ENCODE measurements at regions not wholly inside any gene's neighbourhood (a gene's known extent, or its start where the extent isn't known, plus 50 kb on each side); places are given as distances from the start of the nearest gene placed in this dataset.
"Not testable (repeated sequence)": the region's sequence is repeated elsewhere in the genome, so short reads cannot be mapped to it uniquely, and the experiment has no call there.

- H3K4me1 ChIP-seq: no peaks in the 10 kb centered on the region
- 72% methylated on average over 2 of the region's 2 CpGs for WGBS, 2 donors
- H3K27me3 ChIP-seq: no peaks in the 10 kb centered on the region
- TF ChIP-seq CTCF (IDR thresholded peaks at IDR 0.05) (no peak), POLR2A (IDR thresholded peaks at IDR 0.05) (no peak)
- DNase-seq: no peak
- intact Hi-C loops (cut with DNase I): no loop called here
- no peak overlapping the region for H3K4me3 ChIP-seq (replicated peaks in 1 of 3)
- H3K9me3 ChIP-seq: no peaks in the 10 kb centered on the region
- H3K27ac ChIP-seq: no peak overlapping the region
- H3K36me3 ChIP-seq: no peaks in the 10 kb centered on the region
These were observed 918.3 kb downstream of the DTWD2 start for GRCh38 chr5:118070041-118070440.

GRCh38 chr5:118069452-118069851 is 918.9 kb downstream of the DTWD2 start:
- Histone ChIP-seq H3K27me3 (no peaks in the 10 kb centered on the region), H3K4me3 (replicated peaks in 1 of 3) (no peak overlapping the region), H3K4me1 (no peaks in the 10 kb centered on the region), H3K27ac (no peak overlapping the region), H3K36me3 (no peaks in the 10 kb centered on the region), H3K9me3 (no peaks in the 10 kb centered on the region)
- TF ChIP-seq CTCF (IDR thresholded peaks at IDR 0.05) (no peak), POLR2A (IDR thresholded peaks at IDR 0.05) (no peak)
- intact Hi-C loops (cut with DNase I): no loop called here
- no peak for DNase-seq

- Histone ChIP-seq H3K4me3 (replicated peaks in 1 of 3) (no peak overlapping the region), H3K27ac (no peak overlapping the region), H3K9me3 (no peaks in the 10 kb centered on the region), H3K27me3 (no peaks in the 10 kb centered on the region), H3K4me1 (no peaks in the 10 kb centered on the region), H3K36me3 (no peaks in the 10 kb centered on the region)
- no peak for DNase-seq
- TF ChIP-seq POLR2A (IDR thresholded peaks at IDR 0.05) (no peak), CTCF (IDR thresholded peaks at IDR 0.05) (no peak)
- intact Hi-C loops (cut with DNase I): no loop called here
These were observed 919.5 kb downstream of the DTWD2 start for GRCh38 chr5:118068886-118069285.

GRCh38 chr5:118063836-118064235 is 924.5 kb downstream of the DTWD2 start:
- H3K27ac ChIP-seq; H3K4me1 ChIP-seq; H3K4me3 ChIP-seq (replicated peaks in 1 of 3); DNase-seq; intact Hi-C loops (cut with DNase I); H3K27me3 ChIP-seq; H3K9me3 ChIP-seq; H3K36me3 ChIP-seq: not testable (repeated sequence)

GRCh38 chr5:118060833-118061232 is 927.5 kb downstream of the DTWD2 start:
- no peaks in the 10 kb centered on the region for H3K27me3 ChIP-seq
- TF ChIP-seq CTCF (IDR thresholded peaks at IDR 0.05) (no peak), POLR2A (IDR thresholded peaks at IDR 0.05) (no peak)
- DNase-seq: no peak
- H3K4me3 ChIP-seq (replicated peaks in 1 of 3): no peak overlapping the region
- H3K9me3 ChIP-seq: no peaks in the 10 kb centered on the region
- H3K27ac ChIP-seq: no peak overlapping the region
- no peaks in the 10 kb centered on the region for H3K36me3 ChIP-seq
- intact Hi-C loops (cut with DNase I): no loop called here
- no peaks in the 10 kb centered on the region for H3K4me1 ChIP-seq
- 66 to 80% methylated on average over 2 of the region's 2 CpGs for WGBS, 2 donors

GRCh38 chr5:118052503-118052902 is 935.8 kb downstream of the DTWD2 start:
- Histone ChIP-seq H3K4me3 (replicated peaks in 1 of 3) (no peak overlapping the region), H3K27me3 (no peaks in the 10 kb centered on the region), H3K36me3 (no peaks in the 10 kb centered on the region), H3K9me3 (no peaks in the 10 kb centered on the region), H3K4me1 (no peaks in the 10 kb centered on the region), H3K27ac (no peak overlapping the region)
- no peak for TF ChIP-seq POLR2A (IDR thresholded peaks at IDR 0.05)
- TF ChIP-seq CTCF (IDR thresholded peaks at IDR 0.05): no peak
- intact Hi-C loops (cut with DNase I): no loop called here
- DNase-seq: no peak

All from thyroid gland (tissue), 4 donors.